Osteoblast (primary cell): ENCODE measurements at regions not wholly inside any gene's neighbourhood (a gene's known extent, or its start where the extent isn't known, plus 50 kb on each side); places are given as distances from the start of the nearest gene placed in this dataset.

Experiments
- DNase-seq: peaks from one replicate; pipeline ENCODE4 v3.0.0; 2011; ENCODE audit warnings: low spot score, mixed read lengths; ENCODE audit not compliant: insufficient read length; ENCODE audit errors: missing footprints
- H2AFZ ChIP-seq: 2 replicates; pipeline ENCODE4 v1.6.0; 2011; ENCODE audit warnings: mild to moderate bottlenecking, low read length
- H3K27ac ChIP-seq: 2 replicates; pipeline ENCODE4 v1.5.1; 2011; ENCODE audit warnings: mild to moderate bottlenecking, low read depth, low read length, moderate library complexity
- H3K27me3 ChIP-seq: 2 replicates; pipeline ENCODE4 v1.6.0; 2012; ENCODE audit warnings: mild to moderate bottlenecking, control low read depth, inconsistent platforms, low read length, moderate library complexity; ENCODE audit not compliant: insufficient read depth
- H3K36me3 ChIP-seq: 2 replicates; pipeline ENCODE4 v1.5.1; 2011; ENCODE audit warnings: mild to moderate bottlenecking, low read length, control low read depth, moderate library complexity; ENCODE audit not compliant: insufficient read depth
- H3K4me1 ChIP-seq: 2 replicates; pipeline ENCODE4 v1.5.1; 2011; ENCODE audit warnings: mild to moderate bottlenecking, low read length, control low read depth, moderate library complexity; ENCODE audit not compliant: insufficient read depth
- H3K4me2 ChIP-seq: 2 replicates; pipeline ENCODE4 v1.6.0; 2011; ENCODE audit warnings: mild to moderate bottlenecking, low read length; ENCODE audit not compliant: insufficient read depth
- H3K4me3 ChIP-seq: fragments of 200-600 bp; sonication (generic); 3 replicates; pipeline ENCODE4 v1.5.1; 2012; ENCODE audit warnings: mild to moderate bottlenecking, low read length, inconsistent platforms; ENCODE audit not compliant: insufficient read depth
- H3K79me2 ChIP-seq: 2 replicates; pipeline ENCODE4 v1.6.0; 2012; ENCODE audit warnings: mild to moderate bottlenecking, low read length, control low read depth, inconsistent platforms; ENCODE audit not compliant: insufficient read depth
- H3K9me3 ChIP-seq: 2 replicates; pipeline ENCODE4 v1.5.1; 2011; ENCODE audit warnings: low read depth, low read length, control low read depth
- H4K20me1 ChIP-seq: 2 replicates; pipeline ENCODE4 v1.6.0; 2012; ENCODE audit warnings: mild to moderate bottlenecking, low read length, control low read depth; ENCODE audit not compliant: insufficient read depth
- CTCF ChIP-seq: IDR thresholded peaks from 2 replicates; pipeline ENCODE4 v1.5.1; 2011; ENCODE audit warnings: mild to moderate bottlenecking, low read depth, low read length, moderate library complexity; ENCODE audit errors: extremely low read depth

- TF ChIP-seq CTCF, result no peak
- Histone ChIP-seq H3K9me3 (no peaks in the 10 kb centered on the region), H3K4me1 (no peaks in the 10 kb centered on the region), H3K79me2 (no peaks in the 10 kb centered on the region), H3K4me3 (no peak overlapping the region), H3K4me2 (no peak overlapping the region), H2AFZ (no peak overlapping the region), H3K27ac (no peak overlapping the region), H4K20me1 (no peaks in the 10 kb centered on the region), H3K27me3 (no peaks in the 10 kb centered on the region), H3K36me3 (no peaks in the 10 kb centered on the region)
- no peak for DNase-seq
Observed at GRCh38 chr5:15234911-15235310, 265.1 kb upstream of the FBXL7 start.

GRCh38 chr5:15234366-15234765, 265.6 kb upstream of the FBXL7 start:
- no peaks in the 10 kb centered on the region for H4K20me1 ChIP-seq
- H3K27ac ChIP-seq, result no peak overlapping the region

GRCh38 chr5:15233566-15233965, 266.4 kb upstream of the FBXL7 start:
- no peaks in the 10 kb centered on the region for H3K36me3 ChIP-seq
- no peak overlapping the region for H3K4me3 ChIP-seq
- H3K4me1 ChIP-seq, result no peaks in the 10 kb centered on the region
- H3K27me3 ChIP-seq, result no peaks in the 10 kb centered on the region
- no peaks in the 10 kb centered on the region for H4K20me1 ChIP-seq
- H3K27ac ChIP-seq, result no peak overlapping the region
- H3K79me2 ChIP-seq, result no peaks in the 10 kb centered on the region
- no peak for DNase-seq
- no peak overlapping the region for H3K4me2 ChIP-seq
- H3K9me3 ChIP-seq, result no peaks in the 10 kb centered on the region
- no peak overlapping the region for H2AFZ ChIP-seq
- no peak for TF ChIP-seq CTCF

More at GRCh38 chr5:15234366-15234765, 265.6 kb upstream of the FBXL7 start:
- H3K4me2 ChIP-seq, result no peak overlapping the region
- TF ChIP-seq CTCF, result no peak
- H3K36me3 ChIP-seq, result no peaks in the 10 kb centered on the region
- H3K4me3 ChIP-seq, result no peak overlapping the region
- H3K79me2 ChIP-seq, result no peaks in the 10 kb centered on the region
- H3K9me3 ChIP-seq, result no peaks in the 10 kb centered on the region
- no peaks in the 10 kb centered on the region for H3K27me3 ChIP-seq
- no peak for DNase-seq
- no peak overlapping the region for H2AFZ ChIP-seq
- H3K4me1 ChIP-seq, result no peaks in the 10 kb centered on the region

GRCh38 chr5:15222156-15222555, 277.8 kb upstream of the FBXL7 start:
- no peaks in the 10 kb centered on the region for H3K9me3 ChIP-seq
- no peak for DNase-seq

More at GRCh38 chr5:15222156-15222555, 277.8 kb upstream of the FBXL7 start:
- no peak overlapping the region for H2AFZ ChIP-seq
- no peak for TF ChIP-seq CTCF
- H3K27me3 ChIP-seq, result no peaks in the 10 kb centered on the region
- H3K79me2 ChIP-seq, result no peaks in the 10 kb centered on the region
- no peaks in the 10 kb centered on the region for H4K20me1 ChIP-seq
- no peak overlapping the region for H3K27ac ChIP-seq
- no peaks in the 10 kb centered on the region for H3K4me1 ChIP-seq
- H3K36me3 ChIP-seq, result no peaks in the 10 kb centered on the region
- H3K4me3 ChIP-seq, result no peak overlapping the region
- no peak overlapping the region for H3K4me2 ChIP-seq
